GM19468 (cell line): ENCODE measurements at regions not wholly inside any gene's neighbourhood (a gene's known extent, or its start where the extent isn't known, plus 50 kb on each side); places are given as distances from the start of the nearest gene placed in this dataset.

ENCODE experiments used
- ATAC-seq: cut with Tn5 transposase; IDR thresholded peaks from one replicate; pipeline ENCODE4 v1.9.1; 2021; ENCODE audit warnings: mild to moderate bottlenecking, moderate library complexity, moderate number of reproducible peaks; ENCODE audit not compliant: unreplicated experiment; ENCODE audit errors: extremely low read depth

DNA sequence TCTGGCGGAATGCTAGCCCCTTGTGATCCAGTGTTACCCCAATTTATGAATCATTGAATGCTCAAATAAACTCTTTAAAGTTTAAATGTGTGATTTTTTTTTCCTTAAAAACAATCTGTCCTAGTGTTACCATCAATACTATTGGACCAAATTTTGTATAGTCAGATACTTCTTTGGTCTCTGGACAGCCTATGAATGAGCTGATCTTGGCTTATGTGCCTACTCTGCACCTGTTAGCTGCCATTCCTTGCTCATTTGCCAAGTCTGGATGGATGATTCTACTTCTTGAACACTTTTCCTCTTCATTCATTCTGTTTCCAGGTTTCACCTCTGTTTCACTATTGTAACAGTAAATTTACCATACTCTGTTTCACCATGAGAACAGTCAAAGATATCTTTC, 226.5 kb upstream of the ZBED5 start:
- ATAC-seq = no peak

- no peak for ATAC-seq
Observed at GRCh38 chr11:11083441-11083840, 225.6 kb upstream of the ZBED5 start.

DNA sequence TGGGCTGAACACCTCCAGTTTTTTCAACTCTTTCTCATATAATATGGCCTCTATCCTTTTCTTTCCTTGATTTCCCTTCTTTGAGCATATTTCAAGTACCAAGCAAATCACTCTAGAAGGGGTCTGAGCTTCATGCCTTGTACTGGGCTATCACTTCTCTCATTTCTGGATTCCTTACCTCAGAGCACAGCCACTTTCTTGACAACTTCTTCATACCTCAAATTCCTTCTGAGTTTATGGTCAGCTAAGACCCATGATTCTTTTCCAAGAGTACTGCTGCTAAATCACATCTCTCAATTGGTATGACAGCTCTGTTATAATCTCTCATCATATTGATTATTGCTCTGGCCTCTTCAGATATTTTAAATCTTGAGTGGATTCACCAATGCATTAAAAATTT, 224.8 kb upstream of the ZBED5 start:
- no peak for ATAC-seq

GRCh38 chr11:11081776-11082175, 223.9 kb upstream of the ZBED5 start:
- no peak for ATAC-seq

- ATAC-seq = no peak
Observed at GRCh38 chr11:11081288-11081687, 223.4 kb upstream of the ZBED5 start.

GRCh38 chr11:11078344-11079086, 220.7 kb upstream of the ZBED5 start:
- no peak for ATAC-seq

DNA sequence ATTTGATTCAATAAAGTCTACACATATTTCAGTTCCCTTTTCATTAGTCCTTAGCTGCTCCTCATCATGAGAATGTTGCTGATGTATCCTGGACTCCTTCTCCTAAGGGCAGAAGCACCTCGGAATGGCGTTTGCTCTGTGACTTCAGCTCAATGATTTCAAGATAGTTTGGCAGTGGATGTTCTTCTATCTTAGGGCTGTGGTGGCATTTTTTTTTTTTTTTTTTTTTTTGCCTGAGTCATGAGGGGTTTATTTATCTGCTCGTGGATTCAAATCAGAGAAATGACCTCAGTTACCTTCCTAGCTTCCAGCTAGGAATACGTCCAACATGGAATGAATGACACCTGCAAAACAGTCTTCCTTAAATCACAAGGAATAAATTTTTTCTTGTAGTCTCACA, 220.0 kb upstream of the ZBED5 start:
- ATAC-seq = no peak

- ATAC-seq = no peak
Observed at GRCh38 chr11:11076879-11077278, 219.0 kb upstream of the ZBED5 start.

- ATAC-seq = no peak
Observed at GRCh38 chr11:11076276-11076675, 218.4 kb upstream of the ZBED5 start.

DNA sequence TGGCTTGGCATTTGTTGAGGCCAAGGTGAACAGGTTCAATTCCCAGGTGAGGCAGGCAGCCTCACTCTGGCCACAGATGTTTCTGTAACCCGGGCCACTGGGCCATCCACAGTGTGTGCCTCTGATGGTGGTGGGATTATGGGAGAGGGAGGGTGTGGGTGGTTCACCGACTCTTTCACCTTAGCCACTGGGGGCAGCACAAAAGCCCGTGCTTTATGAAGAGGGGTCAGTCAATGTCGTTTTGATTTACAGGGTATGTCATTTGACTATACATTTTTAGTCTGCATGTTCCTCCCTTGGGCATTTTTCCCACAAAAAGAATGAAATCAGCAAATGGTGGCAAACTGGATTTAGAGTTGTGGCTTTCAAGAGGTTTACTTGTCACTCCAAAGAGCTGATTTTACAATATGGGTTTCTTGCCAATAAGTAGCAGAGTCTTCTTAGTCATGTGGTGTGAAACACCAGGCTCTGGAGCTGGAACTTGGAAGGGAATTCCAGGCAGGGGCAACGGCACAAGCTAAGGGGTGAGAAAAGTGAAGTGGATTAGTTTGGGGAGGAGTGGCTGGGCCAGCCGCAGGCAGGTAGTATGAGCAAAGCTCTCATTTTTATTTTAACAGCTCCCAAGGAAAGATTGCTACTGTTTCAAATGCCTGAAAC, 217.8 kb upstream of the ZBED5 start:
- ATAC-seq = no peak

- ATAC-seq = no peak
Observed at GRCh38 chr11:11074686-11075335, 217.0 kb upstream of the ZBED5 start.

DNA sequence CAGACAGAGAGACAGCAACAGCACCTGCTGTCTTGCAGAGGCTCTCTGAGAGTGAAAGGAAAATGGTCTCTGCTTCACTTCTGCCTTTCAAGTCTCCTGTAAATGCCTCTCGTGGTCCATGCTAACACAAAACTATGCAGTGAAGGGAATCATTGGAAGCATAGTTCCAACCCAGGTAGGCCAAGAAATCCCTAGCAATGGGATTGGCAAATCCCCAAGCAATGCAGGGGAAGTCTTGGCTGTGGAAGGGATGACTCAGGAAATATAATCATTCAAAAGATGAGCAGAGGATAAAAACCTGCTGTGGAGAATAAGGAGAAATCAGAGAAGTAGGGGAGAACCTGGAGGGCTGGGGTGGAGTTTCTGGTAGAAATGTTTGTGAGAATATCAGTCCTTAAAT, 216.1 kb upstream of the ZBED5 start:
- ATAC-seq = no peak

DNA sequence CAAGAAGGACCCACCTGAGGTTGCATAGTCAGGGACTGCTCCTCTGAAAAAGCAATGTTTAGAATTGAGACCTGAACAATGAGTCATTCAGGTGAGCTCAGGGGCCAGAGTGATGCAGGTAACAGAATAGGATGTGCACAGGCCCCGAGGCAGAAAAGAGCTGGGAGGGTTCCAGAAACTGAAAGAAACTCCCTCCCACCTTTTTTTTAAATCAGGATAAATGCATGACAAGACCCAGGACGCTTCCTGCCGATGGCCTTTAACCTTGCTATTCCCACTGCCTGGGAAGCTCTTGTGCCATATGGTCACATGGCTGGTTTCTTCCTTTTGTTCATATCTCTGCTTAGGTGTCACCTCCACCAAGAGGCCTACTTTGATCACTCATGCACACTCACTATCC, 214.2 kb upstream of the ZBED5 start:
- ATAC-seq = no peak

GRCh38 chr11:11071486-11071885, 213.6 kb upstream of the ZBED5 start:
- no peak for ATAC-seq

DNA sequence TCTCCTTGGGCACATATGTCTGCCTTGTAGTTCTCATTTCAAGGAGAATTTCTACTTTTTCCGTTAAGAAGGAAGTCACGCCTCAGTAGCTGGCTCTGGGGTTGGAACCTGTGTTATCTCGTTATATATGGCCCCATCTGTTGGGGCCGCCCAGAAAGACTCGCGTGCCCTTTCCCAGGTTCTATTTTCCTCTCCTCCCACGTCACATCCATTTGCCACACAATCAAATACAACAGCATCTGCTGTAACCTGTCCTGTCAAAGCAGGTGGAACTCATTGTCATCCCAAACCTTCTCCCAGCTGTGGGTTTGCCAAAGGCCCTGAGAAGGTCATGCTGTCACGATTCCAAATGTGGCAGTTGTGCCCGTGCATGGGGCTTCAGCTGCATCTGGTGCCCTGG, 213.1 kb upstream of the ZBED5 start:
- no peak for ATAC-seq

DNA sequence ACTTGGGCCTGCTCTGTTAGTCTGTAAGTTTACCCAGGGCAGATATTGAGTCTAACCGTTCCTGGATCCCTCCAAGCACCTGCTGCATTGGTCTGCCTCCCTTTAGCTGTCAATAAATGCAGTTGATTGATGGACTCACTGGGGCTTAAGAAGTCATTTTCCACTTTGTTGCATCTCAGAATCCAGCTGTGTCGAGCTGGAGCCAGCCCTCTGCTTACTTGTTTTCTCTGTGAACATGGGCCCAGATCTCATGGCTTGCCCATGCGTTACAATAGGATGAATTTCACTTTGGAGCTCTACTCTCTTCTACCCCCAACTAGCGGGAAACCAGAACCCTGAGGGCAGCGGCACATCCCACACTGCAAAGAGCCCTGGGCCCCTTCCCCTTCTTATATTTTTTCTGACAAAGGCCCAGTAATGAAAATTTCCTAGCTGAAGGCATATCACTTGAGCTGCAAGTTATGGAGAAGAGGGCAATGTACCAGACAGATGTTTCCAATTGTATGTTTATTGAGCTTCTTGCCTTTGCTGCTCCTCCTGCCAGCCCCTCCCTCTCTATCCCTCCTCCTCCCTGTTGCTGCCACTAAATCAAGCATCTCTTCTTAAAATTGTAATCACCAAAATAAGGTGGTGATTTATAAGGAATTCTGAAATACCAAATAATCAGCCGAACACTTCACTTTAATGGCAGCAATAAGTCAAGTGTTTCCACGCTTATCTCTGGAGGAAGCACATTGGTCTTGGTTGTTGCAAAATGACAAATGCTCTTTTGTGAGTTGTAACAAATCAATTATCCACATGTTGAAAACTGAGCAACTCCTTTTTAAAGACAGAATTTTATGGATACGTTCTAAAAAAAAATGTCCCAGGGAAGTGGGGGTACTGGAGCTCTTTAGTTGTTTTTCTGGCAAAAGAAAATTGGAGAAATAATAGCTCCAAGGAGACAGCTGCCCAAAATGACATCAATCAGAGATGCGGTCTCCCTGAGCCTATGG, 212.3 kb upstream of the ZBED5 start:
- no peak for ATAC-seq

- no peak for ATAC-seq
Observed at GRCh38 chr11:11068113-11068512, 210.3 kb upstream of the ZBED5 start.

DNA sequence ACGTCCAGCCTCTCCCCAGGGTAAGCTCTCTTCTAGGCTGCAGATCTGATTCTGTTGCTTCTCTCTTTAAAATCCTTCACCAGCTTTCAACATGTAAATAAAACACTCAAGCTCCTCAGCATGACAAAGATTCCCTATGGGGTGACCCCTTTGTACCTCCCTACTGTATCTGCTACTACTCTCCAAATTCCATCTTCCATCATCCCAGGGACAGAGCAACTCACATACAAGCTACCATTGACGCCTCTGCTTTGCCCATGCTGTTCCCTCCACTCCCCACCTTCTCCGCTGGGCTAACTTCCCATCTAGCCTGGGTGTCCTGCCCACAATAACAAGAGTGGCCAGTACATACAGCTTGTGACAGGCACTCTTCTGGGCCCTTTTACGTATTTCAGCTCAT, 207.5 kb upstream of the ZBED5 start:
- ATAC-seq = no peak

GRCh38 chr11:11057472-11057854, 199.6 kb upstream of the ZBED5 start:
- ATAC-seq = no peak

DNA sequence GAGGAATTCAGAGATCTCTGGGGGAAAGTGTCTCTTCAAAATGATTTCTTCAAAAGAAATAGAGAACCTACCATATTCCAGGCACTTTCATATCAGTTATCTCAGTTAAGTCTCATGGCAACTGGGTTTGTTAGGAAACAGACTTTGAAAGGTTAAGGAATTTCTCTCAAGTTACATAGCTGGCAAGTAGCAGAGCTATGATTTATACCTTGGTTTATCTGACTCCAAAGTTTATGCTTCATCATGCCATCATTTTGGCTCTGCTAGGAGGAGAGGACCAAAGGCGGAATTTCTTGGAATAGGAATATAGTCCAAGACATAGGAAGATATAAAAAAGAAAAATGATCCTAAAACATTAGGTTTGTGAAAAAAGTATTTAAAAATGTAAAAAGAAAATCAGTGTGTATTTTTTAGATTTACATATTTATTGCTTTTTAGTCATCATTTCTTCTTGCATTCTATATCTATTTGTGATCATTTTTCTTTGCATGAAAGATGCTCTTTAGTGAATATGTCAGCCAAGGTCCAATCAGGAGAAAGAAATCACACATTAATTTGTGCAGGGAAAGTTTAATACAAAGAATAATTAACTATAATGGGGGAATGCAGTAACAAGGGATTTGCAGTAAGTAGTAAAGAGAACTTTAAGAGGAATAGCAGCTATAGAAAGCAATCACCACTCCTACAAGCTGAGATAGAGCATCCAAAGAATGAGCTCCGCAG, 199.1 kb upstream of the ZBED5 start:
- no peak for ATAC-seq
